ENCODE measurements at regions not wholly inside any gene's neighbourhood (a gene's known extent, or its start where the extent isn't known, plus 50 kb on each side); places are given as distances from the start of the nearest gene placed in this dataset.

- Histone ChIP-seq H3K36me3 (ENCODE audit: control insufficient read depth in 2 of 2, extremely low read depth in 1 of 2, insufficient read depth in 2 of 2, low read length in 2 of 2) (no peaks in the 10 kb centered on the region), H3K9me1 (ENCODE audit: control insufficient read depth, extremely low read depth, insufficient read depth, low read length) (no peaks in the 10 kb centered on the region), H2AFZ (ENCODE audit: control insufficient read depth, low read length) (no peak overlapping the region), H3K4me3 (ENCODE audit: control insufficient read depth in 2 of 3, extremely low read depth in 1 of 3, insufficient read depth in 2 of 3, low read depth in 1 of 3, low read length in 3 of 3) (no peak overlapping the region), H3K27ac (ENCODE audit: control insufficient read depth, insufficient read depth, low read length) (no peak overlapping the region), H4K20me1 (ENCODE audit: control insufficient read depth, extremely low read depth, insufficient read depth, low read length) (no peaks in the 10 kb centered on the region), H3K79me2 (ENCODE audit: control insufficient read depth, insufficient read depth, low read length) (no peaks in the 10 kb centered on the region), H3K9ac (ENCODE audit: control insufficient read depth, extremely low read depth, insufficient read depth, low read length) (no peak overlapping the region), H3K27me3 (ENCODE audit: control insufficient read depth, extremely low read depth, insufficient read depth, low read length) (peaks cover 5% of the 10 kb centered on the region), H3K4me1 (ENCODE audit: control insufficient read depth, extremely low read depth, insufficient read depth, low read length) (no peaks in the 10 kb centered on the region), H3K4me2 (ENCODE audit: control insufficient read depth, extremely low read depth, insufficient read depth, low read depth, low read length) (no peak overlapping the region), H3K9me3 (ENCODE audit: control insufficient read depth, low read depth, low read length) (no peaks in the 10 kb centered on the region)
- no peak for TF ChIP-seq CTCF (optimal IDR thresholded peaks at IDR 0.05 in 1 of 3, IDR thresholded peaks at IDR 0.05 in 1 of 3, conservative IDR thresholded peaks at IDR 0.05 in 1 of 3; ENCODE audit: extremely low read depth in 1 of 3, insufficient read depth in 2 of 3, low read length in 3 of 3)
- TF ChIP-seq EZH2 (IDR thresholded peaks at IDR 0.05; ENCODE audit: low read length), result no peak
- DNase-seq (ENCODE audit: low read depth, low spot score), result no peak
- dilution Hi-C loops (cut with MboI; ENCODE audit: extremely low pct_ligation_motif_present, low sequenced_read_pairs), result no loop called here
- no peak for FAIRE-seq
Observed at GRCh38 chr1:30258471-30258870, 464.9 kb downstream of the MATN1 start.

DNA sequence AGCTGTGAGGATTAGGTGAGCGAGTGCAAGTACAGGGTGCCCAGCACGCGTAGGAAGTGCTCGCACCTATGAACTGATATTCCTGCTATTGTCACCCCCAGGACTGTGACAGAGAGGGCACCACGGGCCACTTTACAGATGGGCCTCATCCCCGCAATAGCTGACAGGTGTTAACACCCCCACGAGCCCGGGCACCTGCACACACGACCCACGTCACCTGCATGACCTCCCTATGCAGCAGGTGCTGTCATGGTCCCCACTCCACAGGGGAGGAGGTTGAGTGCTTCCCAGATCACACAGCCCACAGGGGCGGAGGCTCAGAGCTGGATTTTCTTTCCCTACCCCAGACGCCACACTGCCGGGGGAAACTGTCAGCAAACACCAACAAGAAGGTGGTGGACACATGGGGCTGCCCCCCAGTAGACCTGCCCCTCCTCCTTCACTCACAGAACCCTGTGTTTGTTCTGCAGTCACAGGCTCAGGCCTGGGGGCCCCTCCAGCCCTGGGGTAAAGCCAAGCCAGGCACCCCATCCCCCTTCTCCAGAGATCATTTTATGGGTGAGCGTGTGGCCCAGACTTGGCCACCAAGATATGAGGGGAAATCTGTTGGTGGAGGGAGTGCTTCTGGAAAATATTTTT lies 465.5 kb downstream of the MATN1 start:
- no peaks in the 10 kb centered on the region for H3K9me3 ChIP-seq (ENCODE audit: control insufficient read depth, low read depth, low read length)
- no peaks in the 10 kb centered on the region for H4K20me1 ChIP-seq (ENCODE audit: control insufficient read depth, extremely low read depth, insufficient read depth, low read length)
- H3K27me3 ChIP-seq (ENCODE audit: control insufficient read depth, extremely low read depth, insufficient read depth, low read length), result peaks cover 5% of the 10 kb centered on the region
- no peak for TF ChIP-seq EZH2 (IDR thresholded peaks at IDR 0.05; ENCODE audit: low read length)
- H3K9ac ChIP-seq (ENCODE audit: control insufficient read depth, extremely low read depth, insufficient read depth, low read length), result no peak overlapping the region
- H3K4me1 ChIP-seq (ENCODE audit: control insufficient read depth, extremely low read depth, insufficient read depth, low read length), result no peaks in the 10 kb centered on the region
- no peak overlapping the region for H2AFZ ChIP-seq (ENCODE audit: control insufficient read depth, low read length)
- no peaks in the 10 kb centered on the region for H3K36me3 ChIP-seq (ENCODE audit: control insufficient read depth in 2 of 2, extremely low read depth in 1 of 2, insufficient read depth in 2 of 2, low read length in 2 of 2)
- dilution Hi-C loops (cut with MboI; ENCODE audit: extremely low pct_ligation_motif_present, low sequenced_read_pairs), result no loop called here
- FAIRE-seq (no peak), DNase-seq (ENCODE audit: low read depth, low spot score) (no peak)
- no peak overlapping the region for H3K4me3 ChIP-seq (ENCODE audit: control insufficient read depth in 2 of 3, extremely low read depth in 1 of 3, insufficient read depth in 2 of 3, low read depth in 1 of 3, low read length in 3 of 3)
- H3K9me1 ChIP-seq (ENCODE audit: control insufficient read depth, extremely low read depth, insufficient read depth, low read length), result no peaks in the 10 kb centered on the region
- no peaks in the 10 kb centered on the region for H3K79me2 ChIP-seq (ENCODE audit: control insufficient read depth, insufficient read depth, low read length)
- H3K27ac ChIP-seq (ENCODE audit: control insufficient read depth, insufficient read depth, low read length), result no peak overlapping the region
- H3K4me2 ChIP-seq (ENCODE audit: control insufficient read depth, extremely low read depth, insufficient read depth, low read depth, low read length), result no peak overlapping the region

GRCh38 chr1:30257322-30257721 lies 466.1 kb downstream of the MATN1 start:
- H3K27ac ChIP-seq (ENCODE audit: control insufficient read depth, insufficient read depth, low read length), result no peak overlapping the region
- H3K27me3 ChIP-seq (ENCODE audit: control insufficient read depth, extremely low read depth, insufficient read depth, low read length), result peaks cover 5% of the 10 kb centered on the region
- H4K20me1 ChIP-seq (ENCODE audit: control insufficient read depth, extremely low read depth, insufficient read depth, low read length), result no peaks in the 10 kb centered on the region
- FAIRE-seq (no peak), DNase-seq (ENCODE audit: low read depth, low spot score) (no peak)
- dilution Hi-C loops (cut with MboI; ENCODE audit: extremely low pct_ligation_motif_present, low sequenced_read_pairs), result no loop called here
- H3K4me3 ChIP-seq (ENCODE audit: control insufficient read depth in 2 of 3, extremely low read depth in 1 of 3, insufficient read depth in 2 of 3, low read depth in 1 of 3, low read length in 3 of 3), result no peak overlapping the region
- no peaks in the 10 kb centered on the region for H3K9me1 ChIP-seq (ENCODE audit: control insufficient read depth, extremely low read depth, insufficient read depth, low read length)
- H3K9ac ChIP-seq (ENCODE audit: control insufficient read depth, extremely low read depth, insufficient read depth, low read length), result no peak overlapping the region
- no peak overlapping the region for H3K4me2 ChIP-seq (ENCODE audit: control insufficient read depth, extremely low read depth, insufficient read depth, low read depth, low read length)
- H3K9me3 ChIP-seq (ENCODE audit: control insufficient read depth, low read depth, low read length), result no peaks in the 10 kb centered on the region
- no peaks in the 10 kb centered on the region for H3K79me2 ChIP-seq (ENCODE audit: control insufficient read depth, insufficient read depth, low read length)
- no peak for TF ChIP-seq EZH2 (IDR thresholded peaks at IDR 0.05; ENCODE audit: low read length)
- TF ChIP-seq CTCF (optimal IDR thresholded peaks at IDR 0.05 in 1 of 3, IDR thresholded peaks at IDR 0.05 in 1 of 3, conservative IDR thresholded peaks at IDR 0.05 in 1 of 3; ENCODE audit: extremely low read depth in 1 of 3, insufficient read depth in 2 of 3, low read length in 3 of 3), result no peak
- H2AFZ ChIP-seq (ENCODE audit: control insufficient read depth, low read length), result no peak overlapping the region
- H3K4me1 ChIP-seq (ENCODE audit: control insufficient read depth, extremely low read depth, insufficient read depth, low read length), result no peaks in the 10 kb centered on the region
- H3K36me3 ChIP-seq (ENCODE audit: control insufficient read depth in 2 of 2, extremely low read depth in 1 of 2, insufficient read depth in 2 of 2, low read length in 2 of 2), result no peaks in the 10 kb centered on the region

Data from keratinocyte (primary cell).